ENCODE measurements at regions not wholly inside any gene's neighbourhood (a gene's known extent, or its start where the extent isn't known, plus 50 kb on each side); places are given as distances from the start of the nearest gene placed in this dataset.

DNA sequence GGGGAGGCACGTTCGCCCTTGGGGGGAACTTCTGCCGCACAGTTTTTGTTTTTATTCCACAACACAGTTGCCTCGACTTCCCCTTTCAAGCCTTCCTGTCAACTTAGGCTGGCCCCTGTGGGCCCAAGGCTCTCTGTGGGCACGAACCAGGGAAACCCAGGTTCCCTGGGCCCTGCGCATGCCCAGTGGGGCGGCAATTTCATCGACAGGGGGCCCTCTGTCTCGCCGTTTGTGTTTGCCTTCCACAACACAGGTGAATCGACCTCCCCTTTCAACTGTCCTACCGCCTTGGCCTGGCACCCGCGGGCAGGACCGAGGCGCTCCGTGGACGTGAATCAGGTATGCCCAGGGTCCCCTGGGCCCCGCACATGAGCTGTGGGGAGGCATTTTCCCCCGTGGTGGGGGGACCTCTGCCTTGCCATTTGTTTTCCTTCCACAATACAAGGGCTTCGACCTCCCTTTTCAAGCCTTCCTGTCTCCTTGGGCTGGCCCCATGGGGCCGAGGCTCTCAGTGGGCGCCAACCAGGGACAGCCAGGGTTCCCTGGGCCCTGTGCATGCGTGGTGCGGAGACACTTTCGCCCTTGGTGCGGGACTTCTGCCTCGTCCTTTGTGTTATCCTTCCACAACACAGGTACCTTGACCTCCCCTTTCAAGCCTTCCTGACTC lies 354.0 kb downstream of the ALG10 start:
- Histone ChIP-seq H3K27me3 (no peaks in the 10 kb centered on the region), H3K4me3 (no peak overlapping the region), H3K27ac (no peak overlapping the region), H3K36me3 (no peaks in the 10 kb centered on the region), H3K9me3 (peaks cover 27 to 100% (median 99%) of the 10 kb centered on the region in 4 donors), H3K4me1 (no peaks in the 10 kb centered on the region)
- intact Hi-C loops (cut with DNase I; ENCODE audit: low total_unique reads) = no loop called here
- DNase-seq = no peak
- no peak for TF ChIP-seq POLR2A (IDR thresholded peaks at IDR 0.05)
- TF ChIP-seq CTCF (IDR thresholded peaks at IDR 0.05) = no peak
- no peak for TF ChIP-seq EP300 (IDR thresholded peaks at IDR 0.05)
- TF ChIP-seq POLR2AphosphoS5 (IDR thresholded peaks at IDR 0.05) = no peak
- WGBS, 5 donors = 67 to 79% (median 71%) methylated on average over 21 to 28 of the region's 28 CpGs

DNA sequence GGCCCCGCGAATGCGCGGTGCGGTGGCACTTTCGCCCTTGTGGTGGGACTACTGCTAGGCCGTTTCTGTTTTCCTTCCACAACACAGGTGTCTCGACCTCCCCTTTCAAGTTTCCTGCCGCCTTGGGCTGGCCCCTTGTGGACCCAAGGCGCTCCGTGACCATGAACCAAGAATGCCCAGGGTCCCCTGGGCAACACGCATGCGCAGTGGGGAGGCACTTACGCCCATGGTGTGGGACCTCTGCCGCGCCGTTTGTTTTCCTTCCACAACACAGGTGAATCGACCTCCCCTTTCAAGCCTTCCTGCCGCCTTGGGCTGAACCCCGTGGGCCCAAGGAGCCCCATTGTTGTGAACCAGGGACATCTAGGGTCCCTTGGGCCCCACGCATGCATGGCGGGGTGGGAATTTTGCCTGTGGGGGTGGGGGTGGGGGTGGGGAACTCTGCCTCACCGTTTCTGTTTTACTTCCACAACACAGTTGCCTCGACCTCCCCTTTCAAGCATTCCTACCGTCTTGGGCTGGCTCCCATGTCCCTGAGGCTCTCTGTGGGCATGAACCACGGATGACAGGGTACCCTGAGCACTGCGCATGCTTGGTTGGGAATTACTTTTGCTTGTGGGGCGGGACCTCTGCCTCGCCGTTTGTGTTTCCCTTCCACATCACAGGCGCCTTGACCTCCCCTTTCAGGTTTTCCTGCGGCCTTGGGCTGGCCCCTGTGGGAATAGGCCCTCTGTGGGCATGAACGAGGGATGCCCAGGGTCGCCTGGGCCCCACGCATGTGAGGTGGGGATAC lies 355.1 kb downstream of the ALG10 start:
- TF ChIP-seq CTCF (IDR thresholded peaks at IDR 0.05) (no peak), POLR2A (IDR thresholded peaks at IDR 0.05) (no peak), POLR2AphosphoS5 (IDR thresholded peaks at IDR 0.05) (no peak), EP300 (IDR thresholded peaks at IDR 0.05) (no peak)
- DNase-seq = no peak
- Histone ChIP-seq H3K4me1 (no peaks in the 10 kb centered on the region), H3K9me3 (peaks cover 30 to 100% (median 99%) of the 10 kb centered on the region in 4 donors), H3K27me3 (no peaks in the 10 kb centered on the region), H3K27ac (no peak overlapping the region), H3K36me3 (no peaks in the 10 kb centered on the region), H3K4me3 (no peak overlapping the region)
- intact Hi-C loops (cut with DNase I; ENCODE audit: low total_unique reads) = no loop called here
- WGBS, 5 donors = 66 to 71% (median 67%) methylated on average over 35 of the region's 35 CpGs

DNA sequence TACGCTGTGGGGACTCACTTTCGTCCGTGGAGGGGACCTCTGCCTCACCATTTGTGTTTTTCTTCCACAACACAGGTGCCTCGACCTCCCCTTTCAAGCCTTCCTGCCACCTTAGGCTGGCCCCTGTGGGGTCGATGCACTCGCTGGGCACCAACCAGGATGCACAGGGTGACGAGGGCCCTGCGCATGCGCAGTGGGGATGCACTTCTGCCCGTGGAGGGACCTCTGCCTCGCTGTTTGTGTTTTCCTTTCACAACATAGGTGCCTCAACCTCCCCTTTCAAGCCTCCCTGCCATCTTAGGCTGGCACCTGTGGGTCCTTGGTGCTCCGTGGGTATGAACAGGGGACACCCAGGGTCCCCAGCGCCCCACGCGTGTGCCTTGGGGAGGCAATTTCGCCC lies 356.8 kb downstream of the ALG10 start:
- H3K4me3 ChIP-seq = no peak overlapping the region
- peaks cover 18 to 100% (median 99%) of the 10 kb centered on the region in 4 donors for H3K9me3 ChIP-seq
- 55 to 66% (median 65%) methylated on average over 11 to 16 of the region's 16 CpGs for WGBS, 5 donors

More for the DNA sequence above, 356.8 kb downstream of the ALG10 start:
- no peak for DNase-seq
- intact Hi-C loops (cut with DNase I; ENCODE audit: low total_unique reads) = no loop called here
- H3K27ac ChIP-seq = no peak overlapping the region
- H3K36me3 ChIP-seq = no peaks in the 10 kb centered on the region
- TF ChIP-seq POLR2AphosphoS5 (IDR thresholded peaks at IDR 0.05) = no peak
- TF ChIP-seq POLR2A (IDR thresholded peaks at IDR 0.05) = no peak
- TF ChIP-seq CTCF (IDR thresholded peaks at IDR 0.05) = no peak
- no peak for TF ChIP-seq EP300 (IDR thresholded peaks at IDR 0.05)
- peaks cover 0 to 5% (median 0%) of the 10 kb centered on the region in 3 donors for H3K27me3 ChIP-seq
- no peaks in the 10 kb centered on the region for H3K4me1 ChIP-seq

Data from stomach (tissue), 8 donors.